ENCODE measurements at regions not wholly inside any gene's neighbourhood (a gene's known extent, or its start where the extent isn't known, plus 50 kb on each side); places are given as distances from the start of the nearest gene placed in this dataset.
"Not testable (repeated sequence)": the region's sequence is repeated elsewhere in the genome, so short reads cannot be mapped to it uniquely, and the experiment has no call there.

- intact Hi-C loops (cut with DNase I) = no loop called here
- no peak for ATAC-seq
Observed at GRCh38 chr9:33698267-33698666, 97.1 kb upstream of the PRSS3 start.

GRCh38 chr9:33700940-33701339 lies 94.4 kb upstream of the PRSS3 start:
- H3K4me3 ChIP-seq; ATAC-seq; H3K4me1 ChIP-seq; H3K27ac ChIP-seq; H3K36me3 ChIP-seq; H3K27me3 ChIP-seq; H3K9me3 ChIP-seq; DNase-seq; intact Hi-C loops (cut with DNase I): not testable (repeated sequence)

More at GRCh38 chr9:33698267-33698666, 97.1 kb upstream of the PRSS3 start:
- Histone ChIP-seq H3K4me3 (no peak overlapping the region), H3K9me3 (no peaks in the 10 kb centered on the region), H3K36me3 (no peaks in the 10 kb centered on the region), H3K4me1 (no peaks in the 10 kb centered on the region), H3K27ac (no peak overlapping the region), H3K27me3 (no peaks in the 10 kb centered on the region)
- no peak for TF ChIP-seq CTCF (IDR thresholded peaks at IDR 0.05)
- DNase-seq = no peak

- no peaks in the 10 kb centered on the region for H3K27me3 ChIP-seq
- H3K4me3 ChIP-seq = no peak overlapping the region
- H3K36me3 ChIP-seq = no peaks in the 10 kb centered on the region
- DNase-seq (no peak), ATAC-seq (no peak)
- no peaks in the 10 kb centered on the region for H3K4me1 ChIP-seq
- H3K9me3 ChIP-seq = peaks cover 0 to 10% of the 10 kb centered on the region in 2 donors
- intact Hi-C loops (cut with DNase I) = no loop called here
- no peak for TF ChIP-seq CTCF (IDR thresholded peaks at IDR 0.05)
- H3K27ac ChIP-seq = no peak overlapping the region
Observed at GRCh38 chr9:33703430-33704102, 91.8 kb upstream of the PRSS3 start.

GRCh38 chr9:33705440-33705839 lies 89.9 kb upstream of the PRSS3 start:
- intact Hi-C loops (cut with DNase I); H3K27me3 ChIP-seq; ATAC-seq; DNase-seq; H3K4me3 ChIP-seq; H3K36me3 ChIP-seq; H3K9me3 ChIP-seq; H3K4me1 ChIP-seq; H3K27ac ChIP-seq: not testable (repeated sequence)

GRCh38 chr9:33708441-33708840 lies 86.9 kb upstream of the PRSS3 start:
- H3K4me1 ChIP-seq = no peaks in the 10 kb centered on the region
- intact Hi-C loops (cut with DNase I) = no loop called here
- no peak overlapping the region for H3K4me3 ChIP-seq
- no peaks in the 10 kb centered on the region for H3K27me3 ChIP-seq
- DNase-seq (no peak), ATAC-seq (no peak)
- H3K9me3 ChIP-seq = peaks cover 0 to 10% of the 10 kb centered on the region in 2 donors
- H3K27ac ChIP-seq = no peak overlapping the region
- no peak for TF ChIP-seq CTCF (IDR thresholded peaks at IDR 0.05)
- no peaks in the 10 kb centered on the region for H3K36me3 ChIP-seq

GRCh38 chr9:33709269-33709668 lies 86.1 kb upstream of the PRSS3 start:
- Histone ChIP-seq H3K27ac (no peak overlapping the region), H3K4me3 (no peak overlapping the region), H3K36me3 (no peaks in the 10 kb centered on the region), H3K27me3 (no peaks in the 10 kb centered on the region), H3K9me3 (peaks cover 0 to 10% of the 10 kb centered on the region in 2 donors), H3K4me1 (no peaks in the 10 kb centered on the region)
- intact Hi-C loops (cut with DNase I) = no loop called here
- no peak for DNase-seq
- ATAC-seq = no peak
- no peak for TF ChIP-seq CTCF (IDR thresholded peaks at IDR 0.05)

- H3K27me3 ChIP-seq; H3K4me1 ChIP-seq; H3K9me3 ChIP-seq; intact Hi-C loops (cut with DNase I); ATAC-seq; DNase-seq; H3K36me3 ChIP-seq; H3K27ac ChIP-seq; H3K4me3 ChIP-seq: not testable (repeated sequence)
Observed at GRCh38 chr9:33711418-33711817, 83.9 kb upstream of the PRSS3 start.

All from left lung (tissue), 4 donors.